SU-DHL-6 (cell line): ENCODE measurements at regions not wholly inside any gene's neighbourhood (a gene's known extent, or its start where the extent isn't known, plus 50 kb on each side); places are given as distances from the start of the nearest gene placed in this dataset.

ENCODE experiments used
- EZH2phosphoT487 ChIP-seq: fragments of 200-600 bp; sonication (generic), shearing (Covaris generic); conservative IDR thresholded peaks from 2 replicates; pipeline ENCODE4 v1.6.1; 2018; ENCODE audit warnings: mild to moderate bottlenecking, antibody characterized with exemption, low read length, moderate library complexity, mixed read lengths
- TF ChIP-seq, protein P1 (sequence below): fragments of 200-600 bp; sonication (generic); IDR thresholded peaks from one replicate; pipeline ENCODE4 v1.5.1; 2017; ENCODE audit warnings: antibody characterized with exemption, mild to moderate bottlenecking, low read length, moderate library complexity; ENCODE audit not compliant: insufficient read depth, poor library complexity, severe bottlenecking

DNA sequence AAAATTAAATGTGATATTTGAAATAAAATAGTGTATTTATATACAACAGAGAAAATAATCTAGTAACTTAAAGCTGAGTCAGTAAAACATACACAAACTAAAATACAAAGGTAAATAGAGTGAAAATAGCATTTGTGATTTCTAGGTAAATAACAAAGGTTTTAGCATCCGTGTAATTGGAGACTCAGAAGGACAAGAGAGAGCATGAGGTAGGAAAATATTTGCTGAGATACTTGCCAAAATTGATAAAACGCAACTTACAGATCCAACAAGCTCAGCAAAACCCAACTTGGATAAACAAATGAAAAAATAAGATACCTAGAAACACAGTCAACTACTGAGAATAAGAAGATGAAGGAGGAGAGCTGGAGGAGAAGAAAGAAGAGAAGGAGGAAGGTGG, 634.7 kb upstream of the CCDC179 start:
- TF ChIP-seq, protein P1, sequence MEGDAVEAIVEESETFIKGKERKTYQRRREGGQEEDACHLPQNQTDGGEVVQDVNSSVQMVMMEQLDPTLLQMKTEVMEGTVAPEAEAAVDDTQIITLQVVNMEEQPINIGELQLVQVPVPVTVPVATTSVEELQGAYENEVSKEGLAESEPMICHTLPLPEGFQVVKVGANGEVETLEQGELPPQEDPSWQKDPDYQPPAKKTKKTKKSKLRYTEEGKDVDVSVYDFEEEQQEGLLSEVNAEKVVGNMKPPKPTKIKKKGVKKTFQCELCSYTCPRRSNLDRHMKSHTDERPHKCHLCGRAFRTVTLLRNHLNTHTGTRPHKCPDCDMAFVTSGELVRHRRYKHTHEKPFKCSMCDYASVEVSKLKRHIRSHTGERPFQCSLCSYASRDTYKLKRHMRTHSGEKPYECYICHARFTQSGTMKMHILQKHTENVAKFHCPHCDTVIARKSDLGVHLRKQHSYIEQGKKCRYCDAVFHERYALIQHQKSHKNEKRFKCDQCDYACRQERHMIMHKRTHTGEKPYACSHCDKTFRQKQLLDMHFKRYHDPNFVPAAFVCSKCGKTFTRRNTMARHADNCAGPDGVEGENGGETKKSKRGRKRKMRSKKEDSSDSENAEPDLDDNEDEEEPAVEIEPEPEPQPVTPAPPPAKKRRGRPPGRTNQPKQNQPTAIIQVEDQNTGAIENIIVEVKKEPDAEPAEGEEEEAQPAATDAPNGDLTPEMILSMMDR, result no peak
- TF ChIP-seq EZH2phosphoT487, result no peak
